DMS153 (cell line): ENCODE measurements at regions not wholly inside any gene's neighbourhood (a gene's known extent, or its start where the extent isn't known, plus 50 kb on each side); places are given as distances from the start of the nearest gene placed in this dataset.
A peak's percentile ranks its signal among the peaks of the same experiment; 100 is the strongest.
"Not testable (repeated sequence)": the region's sequence is repeated elsewhere in the genome, so short reads cannot be mapped to it uniquely, and the experiment has no call there.

Experiments
- DNase-seq: peaks from one replicate; lab custom pipeline; 2025; lab: John Stamatoyannopoulos, UW

- DNase-seq, result no peak
Measured at GRCh38 chr10:129041916-129042315, 425.1 kb upstream of the MGMT start.

DNA sequence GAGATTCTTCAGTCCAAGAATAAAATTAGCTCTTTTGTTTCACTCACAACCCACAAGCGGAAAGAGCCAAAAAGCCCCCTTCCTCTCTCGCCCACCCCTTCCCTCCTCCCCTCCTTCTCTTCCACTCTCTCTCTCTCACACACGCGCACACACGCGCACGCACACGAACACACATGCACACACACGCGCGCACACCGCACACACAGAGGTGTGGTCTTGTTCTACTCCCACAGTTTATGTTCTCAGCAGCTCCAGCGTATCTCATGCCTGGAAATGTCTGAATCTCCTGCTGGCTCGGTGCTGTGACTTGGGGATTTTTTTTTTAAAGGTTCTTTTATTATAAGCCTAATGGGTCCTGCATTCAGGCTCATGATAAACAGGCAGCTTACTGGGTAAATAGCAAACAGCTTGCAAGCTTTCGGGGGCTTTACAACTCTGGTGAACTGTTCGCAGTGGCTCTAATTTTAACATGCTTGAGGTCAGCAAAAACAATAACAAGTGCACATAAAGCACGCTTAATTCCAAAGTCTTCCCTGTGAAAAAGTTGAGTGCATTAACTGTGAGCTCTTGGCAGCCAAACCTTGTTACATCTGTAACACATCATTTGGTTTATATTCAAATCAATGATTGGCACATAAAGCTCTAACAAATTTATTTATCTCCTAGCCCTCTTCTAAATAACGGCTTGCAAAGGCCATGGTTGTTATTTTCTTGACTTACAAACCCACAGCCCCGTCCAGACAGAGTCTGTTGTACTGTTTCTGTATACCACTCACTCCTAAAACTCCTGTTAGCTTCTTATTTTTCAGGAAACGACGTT, 424.1 kb upstream of the MGMT start:
- no peak for DNase-seq

DNA sequence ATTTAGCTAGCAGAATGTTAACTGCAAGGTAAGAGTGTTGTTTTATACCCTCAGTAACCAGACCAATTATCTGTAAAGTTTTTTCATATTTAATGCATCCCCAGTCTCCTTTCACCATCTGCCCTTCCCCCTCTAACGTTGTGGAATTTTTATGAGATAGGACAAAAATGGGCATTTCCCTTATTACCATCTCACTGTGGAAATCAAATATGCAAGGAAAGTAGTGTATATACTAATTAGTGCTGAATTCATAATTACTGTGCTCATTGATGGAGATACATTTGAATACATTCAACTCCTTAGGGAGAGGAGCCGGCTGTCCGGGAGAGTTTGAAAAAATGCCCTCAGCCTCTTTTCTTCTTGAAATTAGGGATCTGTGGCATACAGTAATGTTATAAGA, 423.4 kb upstream of the MGMT start:
- no peak for DNase-seq

DNA sequence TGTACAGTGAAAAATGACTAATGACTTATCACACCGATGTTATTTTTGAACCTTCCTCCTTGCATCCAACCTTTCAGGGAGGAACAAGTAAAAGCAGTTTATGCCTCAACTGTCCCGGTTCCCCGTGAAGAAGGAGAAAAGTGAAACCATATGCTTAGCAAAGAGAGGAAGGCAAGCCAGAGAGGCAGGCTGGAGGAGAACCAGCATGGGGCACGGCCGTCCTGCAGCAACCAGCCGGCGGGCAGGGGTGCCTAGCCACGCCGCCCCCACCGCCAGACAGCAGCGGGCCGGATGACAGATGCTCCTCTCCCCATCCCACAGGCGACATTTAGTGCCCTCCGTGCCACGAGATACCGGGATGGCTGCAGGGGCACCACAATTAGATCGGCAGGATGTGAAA, 421.4 kb upstream of the MGMT start:
- no peak for DNase-seq

- no peak for DNase-seq
Measured at GRCh38 chr10:129046065-129046681, 420.9 kb upstream of the MGMT start.

DNA sequence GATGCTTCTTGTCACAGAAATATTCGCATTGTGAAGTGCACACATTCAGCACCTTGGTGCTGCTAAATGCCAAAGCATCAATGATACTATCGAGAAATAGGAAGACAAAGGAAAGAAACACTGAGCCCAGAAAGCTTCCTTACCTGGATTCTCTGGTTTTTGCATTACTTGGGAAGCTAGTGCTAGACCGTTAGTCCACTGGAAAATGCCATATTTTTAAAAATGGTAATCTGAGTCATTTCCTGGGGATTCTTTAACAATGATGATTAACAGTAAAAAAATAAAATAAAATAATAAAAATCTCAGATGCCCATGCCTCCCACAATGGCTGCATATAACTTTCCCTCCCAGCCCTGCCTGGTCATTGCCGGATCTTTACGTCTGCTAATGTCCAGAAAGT, 420.1 kb upstream of the MGMT start:
- DNase-seq, result no peak

- DNase-seq, result no peak
Measured at GRCh38 chr10:129047600-129047999, 419.4 kb upstream of the MGMT start.

DNA sequence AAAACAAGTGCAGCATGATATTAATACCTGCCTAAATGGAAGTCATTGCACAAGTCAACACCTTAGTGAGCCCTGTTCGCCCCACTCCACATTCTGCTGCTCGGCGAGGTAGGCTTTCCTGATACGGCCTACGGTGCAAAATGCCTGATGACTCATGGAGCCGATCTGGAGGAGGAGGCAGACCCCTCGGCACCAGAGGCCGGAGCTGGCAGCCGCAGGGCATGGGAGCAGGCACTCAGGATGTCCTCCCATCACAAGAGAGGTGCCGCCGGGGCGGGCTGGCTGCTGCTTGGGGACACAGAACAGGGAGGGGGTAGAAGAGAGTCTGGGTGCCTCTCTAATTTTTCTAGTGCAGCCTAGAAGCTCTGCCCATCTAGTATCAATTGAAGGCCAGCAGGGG, 418.5 kb upstream of the MGMT start:
- no peak for DNase-seq

- DNase-seq, result no peak
Measured at GRCh38 chr10:129049501-129049900, 417.5 kb upstream of the MGMT start.

- DNase-seq, result no peak
Measured at GRCh38 chr10:129055225-129055624, 411.8 kb upstream of the MGMT start.

DNA sequence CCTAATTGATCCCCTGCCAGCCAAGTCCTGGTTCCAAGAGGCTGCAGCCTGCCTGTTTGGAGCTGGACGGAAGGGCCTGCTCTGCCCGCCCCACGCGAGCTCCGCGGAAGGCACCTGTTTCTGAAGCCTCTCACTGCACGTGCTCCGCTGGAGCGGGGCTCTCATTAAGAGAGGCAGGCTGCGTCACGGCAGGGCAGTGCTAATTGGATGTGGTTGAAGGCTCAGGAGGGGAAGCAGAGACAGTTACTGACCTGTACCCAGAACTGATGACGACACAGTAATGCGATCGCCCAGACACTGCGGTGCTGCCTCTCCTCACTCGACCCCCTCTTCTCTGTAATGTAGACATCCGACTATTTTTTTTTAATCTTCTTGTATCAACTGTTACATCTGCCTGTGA, 411.1 kb upstream of the MGMT start:
- no peak for DNase-seq

- DNase-seq, result no peak
Measured at GRCh38 chr10:129056734-129057689, 410.0 kb upstream of the MGMT start.

- DNase-seq, result no peak
Measured at GRCh38 chr10:129057856-129058663, 409.0 kb upstream of the MGMT start.

DNA sequence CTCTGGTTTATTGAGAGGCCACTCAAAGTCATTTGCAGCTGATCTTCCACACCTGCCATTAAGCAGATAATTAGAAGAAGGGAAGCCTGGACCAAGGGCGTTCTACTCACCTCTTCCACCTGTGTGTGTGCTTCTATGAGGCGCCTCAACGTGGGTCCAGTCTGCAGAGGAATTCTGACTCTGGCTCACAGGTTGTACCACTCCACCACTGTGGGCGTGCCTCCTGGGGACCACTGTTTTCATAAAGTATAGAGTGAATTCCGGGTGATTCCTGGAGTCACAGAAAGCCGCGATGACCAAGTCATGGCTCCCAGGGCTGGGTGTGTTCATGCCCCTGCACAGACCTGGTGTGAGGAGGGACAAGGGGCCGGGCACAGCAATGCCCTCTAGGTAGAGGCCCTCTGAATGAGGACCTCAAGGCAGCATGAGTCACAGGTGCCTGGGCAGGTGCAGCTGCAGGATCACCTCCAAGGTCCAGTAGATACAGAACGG, 408.3 kb upstream of the MGMT start:
- no peak for DNase-seq

GRCh38 chr10:129059977-129060376, 407.1 kb upstream of the MGMT start:
- no peak for DNase-seq

GRCh38 chr10:129063212-129063611, 403.8 kb upstream of the MGMT start:
- DNase-seq, result no peak

GRCh38 chr10:129063877-129064276, 403.2 kb upstream of the MGMT start:
- DNase-seq, result no peak

GRCh38 chr10:129066529-129066928, 400.5 kb upstream of the MGMT start:
- DNase-seq, result not testable (repeated sequence)

GRCh38 chr10:129071411-129071810, 395.6 kb upstream of the MGMT start:
- DNase-seq, result not testable (repeated sequence)

- peak; percentile 83 for DNase-seq
Measured at GRCh38 chr10:129074939-129075338, 392.1 kb upstream of the MGMT start.

DNA sequence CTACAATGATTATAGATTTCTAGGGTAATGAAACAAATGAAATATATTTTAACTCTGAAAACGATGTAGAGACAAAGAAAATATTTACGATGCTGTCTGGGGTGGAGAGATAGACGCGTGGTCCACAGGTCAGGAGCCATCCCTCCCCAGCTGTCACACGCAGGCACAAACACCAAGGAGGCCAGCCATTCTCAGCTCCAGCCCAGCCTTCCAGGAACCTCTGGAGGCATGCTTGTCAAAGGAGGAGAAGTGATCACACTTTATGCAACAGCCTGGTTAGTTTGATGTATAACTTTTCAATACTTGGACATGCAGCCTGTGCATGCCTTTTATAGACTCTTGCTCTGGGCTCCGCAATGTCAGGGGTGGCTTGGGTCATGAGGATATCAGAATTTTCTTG, 391.5 kb upstream of the MGMT start:
- DNase-seq, result no peak

- DNase-seq, result no peak
Measured at GRCh38 chr10:129075927-129076326, 391.1 kb upstream of the MGMT start.
